ENCODE measurements at regions not wholly inside any gene's neighbourhood (a gene's known extent, or its start where the extent isn't known, plus 50 kb on each side); places are given as distances from the start of the nearest gene placed in this dataset.

DNA sequence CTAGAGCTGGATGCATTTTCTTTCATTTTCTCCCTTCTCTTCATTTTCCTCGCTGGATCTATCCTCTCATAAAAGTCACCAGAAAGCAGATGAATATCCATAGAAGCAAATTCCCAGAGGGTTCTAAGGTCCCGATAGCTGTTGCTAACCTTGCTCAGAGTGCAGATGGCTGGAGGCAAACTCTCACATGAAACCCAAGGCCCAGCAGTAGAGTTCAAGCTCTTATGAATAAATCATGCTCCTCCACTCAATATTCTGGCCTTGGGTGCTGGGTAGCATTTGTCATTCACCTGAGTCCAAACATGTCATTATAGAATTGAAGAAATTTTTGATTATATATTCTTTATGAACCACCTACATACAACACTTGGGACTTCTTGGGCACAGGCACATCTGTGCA lies 539.7 kb upstream of the MARCKS start:
- TF ChIP-seq, protein P1, sequence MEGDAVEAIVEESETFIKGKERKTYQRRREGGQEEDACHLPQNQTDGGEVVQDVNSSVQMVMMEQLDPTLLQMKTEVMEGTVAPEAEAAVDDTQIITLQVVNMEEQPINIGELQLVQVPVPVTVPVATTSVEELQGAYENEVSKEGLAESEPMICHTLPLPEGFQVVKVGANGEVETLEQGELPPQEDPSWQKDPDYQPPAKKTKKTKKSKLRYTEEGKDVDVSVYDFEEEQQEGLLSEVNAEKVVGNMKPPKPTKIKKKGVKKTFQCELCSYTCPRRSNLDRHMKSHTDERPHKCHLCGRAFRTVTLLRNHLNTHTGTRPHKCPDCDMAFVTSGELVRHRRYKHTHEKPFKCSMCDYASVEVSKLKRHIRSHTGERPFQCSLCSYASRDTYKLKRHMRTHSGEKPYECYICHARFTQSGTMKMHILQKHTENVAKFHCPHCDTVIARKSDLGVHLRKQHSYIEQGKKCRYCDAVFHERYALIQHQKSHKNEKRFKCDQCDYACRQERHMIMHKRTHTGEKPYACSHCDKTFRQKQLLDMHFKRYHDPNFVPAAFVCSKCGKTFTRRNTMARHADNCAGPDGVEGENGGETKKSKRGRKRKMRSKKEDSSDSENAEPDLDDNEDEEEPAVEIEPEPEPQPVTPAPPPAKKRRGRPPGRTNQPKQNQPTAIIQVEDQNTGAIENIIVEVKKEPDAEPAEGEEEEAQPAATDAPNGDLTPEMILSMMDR (IDR thresholded peaks at IDR 0.05; ENCODE audit: insufficient read depth, low read depth, low read length), result no peak
- TF ChIP-seq EZH2 (IDR thresholded peaks at IDR 0.05; ENCODE audit: insufficient read depth, low read length), result no peak
